ENCODE measurements at regions not wholly inside any gene's neighbourhood (a gene's known extent, or its start where the extent isn't known, plus 50 kb on each side); places are given as distances from the start of the nearest gene placed in this dataset.

DNA sequence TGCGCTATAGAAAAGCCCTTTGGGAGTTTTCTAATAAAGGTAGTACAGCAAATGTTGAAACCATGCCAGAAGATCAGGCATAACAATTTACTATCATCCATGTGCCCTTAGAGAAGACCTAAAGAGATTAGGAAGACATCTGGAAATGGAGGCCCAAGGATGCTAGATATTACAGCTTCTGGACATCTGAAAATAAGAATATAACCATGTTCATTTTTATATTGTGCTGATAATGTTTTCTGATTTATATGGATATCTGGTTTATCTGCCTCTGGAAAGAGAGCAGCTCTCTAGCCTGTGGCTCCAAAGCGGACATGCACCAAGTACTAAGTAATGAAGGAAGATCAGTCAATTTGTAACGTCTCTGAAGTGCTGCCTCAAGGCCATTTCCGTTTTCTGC is 478.0 kb upstream of the DDX18 start:
- no peak for TF ChIP-seq POLR2A (IDR thresholded peaks at IDR 0.05; ENCODE audit: low read depth, low read length)
- no peak for TF ChIP-seq TAF1 (IDR thresholded peaks at IDR 0.05; ENCODE audit: borderline replicate concordance, low read depth, low read length)
